ENCODE measurements at regions not wholly inside any gene's neighbourhood (a gene's known extent, or its start where the extent isn't known, plus 50 kb on each side); places are given as distances from the start of the nearest gene placed in this dataset.

GRCh38 chr9:130755377-130756007 lies 61.9 kb downstream of the EXOSC2 start:
- no peak for DNase-seq (ENCODE audit: low spot score)

GRCh38 chr9:130756037-130756436 lies 62.5 kb downstream of the EXOSC2 start:
- no peak for DNase-seq (ENCODE audit: low spot score)

- no peak for DNase-seq (ENCODE audit: low spot score)
Observed at GRCh38 chr9:130756455-130757152, 63.0 kb downstream of the EXOSC2 start.

DNA sequence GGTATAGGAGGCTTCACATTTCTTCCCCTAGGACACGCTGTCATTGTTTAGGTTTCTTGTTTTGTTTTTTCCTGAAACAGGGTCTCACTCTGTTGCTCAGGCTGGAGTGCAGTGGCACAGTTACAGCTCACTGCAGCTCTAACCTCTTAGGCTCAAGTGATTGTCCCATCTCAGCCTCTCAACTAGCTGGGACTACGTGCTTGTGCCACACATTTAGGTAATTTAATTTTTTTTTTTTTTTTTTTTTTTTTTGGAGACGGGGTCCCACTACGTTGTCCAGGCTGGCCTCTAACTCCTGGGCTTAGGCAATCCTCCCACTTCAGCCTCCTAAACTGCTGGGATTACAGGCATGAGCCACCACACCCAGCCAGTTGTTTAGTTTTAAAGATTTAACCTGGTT lies 66.2 kb downstream of the EXOSC2 start:
- no peak for DNase-seq (ENCODE audit: low spot score)

DNA sequence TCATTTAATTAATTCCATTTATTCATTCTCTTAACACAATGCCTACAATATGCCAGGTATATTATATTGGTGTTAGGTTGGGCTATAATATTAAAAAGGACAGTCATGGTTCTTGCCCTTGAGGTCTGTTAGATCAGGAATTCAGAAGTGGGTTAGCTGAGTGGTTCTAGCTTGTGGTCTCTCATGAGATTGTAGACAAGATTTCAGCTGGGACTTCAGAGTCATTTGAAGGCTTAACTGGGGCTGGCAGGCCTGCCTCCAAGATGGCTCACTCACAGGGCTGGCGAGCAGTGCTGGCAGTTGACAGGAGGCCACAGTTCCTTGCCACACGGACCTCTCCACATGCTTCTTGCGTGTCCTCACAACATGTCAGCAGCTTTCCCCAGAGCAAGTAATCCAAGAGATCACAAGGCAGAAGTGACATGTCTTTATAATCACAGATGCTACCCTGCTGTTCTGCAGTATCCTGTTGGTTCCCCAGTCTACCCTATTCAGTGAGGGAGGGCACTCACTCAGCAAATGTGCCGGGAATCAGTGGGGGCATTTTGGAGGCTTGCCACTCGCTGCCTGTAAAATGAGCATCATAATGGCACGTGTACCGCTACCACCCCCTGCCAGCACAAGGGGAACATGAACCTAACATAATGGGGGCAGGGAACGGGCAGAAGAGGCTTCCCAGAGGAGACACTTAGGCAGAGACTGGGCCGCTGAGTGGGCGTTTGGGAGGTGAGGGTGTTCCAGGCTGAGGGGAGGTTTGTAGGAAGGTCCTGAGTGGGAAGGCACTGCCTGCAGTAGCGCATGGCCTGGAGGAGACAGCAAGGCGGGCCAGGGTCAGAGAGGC lies 70.0 kb downstream of the EXOSC2 start:
- DNase-seq (ENCODE audit: low spot score) = no peak

GRCh38 chr9:130765137-130766020 lies 69.7 kb upstream of the ABL1 start:
- DNase-seq (ENCODE audit: low spot score) = no peak

DNA sequence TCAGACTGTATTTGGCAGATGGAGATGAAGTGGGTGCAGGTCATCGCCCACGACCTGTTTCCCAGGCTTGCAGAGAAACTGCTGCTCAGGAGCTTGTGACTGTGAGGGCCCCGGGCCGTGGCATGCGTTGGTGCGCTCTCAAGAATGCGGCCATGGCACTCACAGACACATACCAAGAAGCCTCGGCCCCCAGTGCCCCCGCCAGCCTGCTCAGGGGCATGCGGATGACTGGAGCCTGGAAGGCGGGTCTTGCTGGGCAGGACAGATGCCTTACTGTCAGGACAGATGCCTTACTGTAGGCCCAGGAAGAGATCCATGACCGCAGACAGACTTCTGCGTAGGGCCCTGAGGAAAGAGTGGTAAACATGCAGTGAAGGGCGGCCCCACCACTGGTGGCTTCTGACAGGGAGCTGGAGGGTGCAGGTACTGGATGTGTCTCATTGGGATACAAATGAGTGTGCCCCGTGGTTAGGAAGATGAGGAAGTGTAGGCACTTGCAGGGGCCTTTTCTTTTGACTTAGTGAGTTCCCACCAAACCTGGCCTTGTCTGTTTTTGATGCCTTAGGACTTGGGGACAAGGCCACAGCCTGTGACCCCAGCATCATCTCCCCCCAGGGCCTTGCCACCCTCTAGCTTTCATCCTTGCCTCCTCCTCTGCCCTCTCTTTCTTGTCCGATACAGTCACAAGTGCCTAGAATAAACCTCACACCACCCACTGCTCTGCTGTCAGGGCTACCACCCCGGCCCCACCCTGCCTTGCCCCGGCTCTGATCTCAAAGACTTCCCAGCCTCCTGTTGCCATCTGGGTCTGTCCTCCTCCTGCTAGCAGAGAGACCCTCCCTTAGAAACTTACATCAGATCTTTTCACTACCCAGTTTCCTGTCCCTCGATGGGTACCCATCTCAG lies 68.8 kb upstream of the ABL1 start:
- DNase-seq (ENCODE audit: low spot score) = no peak

DNA sequence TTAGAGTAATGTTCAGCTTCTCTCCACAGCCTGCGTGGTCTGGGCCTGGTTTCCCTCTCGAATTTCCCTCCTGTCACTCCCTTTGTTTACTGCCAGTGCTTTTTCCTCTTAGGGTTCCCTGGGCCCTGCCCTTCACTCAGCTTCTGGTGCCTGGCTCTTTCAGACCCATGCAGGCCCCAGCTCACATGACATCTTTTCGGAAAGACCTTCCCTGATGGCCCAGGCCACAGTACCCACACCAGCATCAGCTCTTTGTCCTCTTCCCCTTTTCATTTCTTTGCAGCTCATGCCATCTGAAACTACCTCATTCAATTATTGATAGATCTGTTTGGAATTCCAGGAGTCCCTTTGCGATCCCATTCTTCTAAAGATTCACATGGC lies 68.1 kb upstream of the ABL1 start:
- DNase-seq (ENCODE audit: low spot score) = no peak

- DNase-seq (ENCODE audit: low spot score) = no peak
Observed at GRCh38 chr9:130768265-130768664, 66.8 kb upstream of the ABL1 start.

DNA sequence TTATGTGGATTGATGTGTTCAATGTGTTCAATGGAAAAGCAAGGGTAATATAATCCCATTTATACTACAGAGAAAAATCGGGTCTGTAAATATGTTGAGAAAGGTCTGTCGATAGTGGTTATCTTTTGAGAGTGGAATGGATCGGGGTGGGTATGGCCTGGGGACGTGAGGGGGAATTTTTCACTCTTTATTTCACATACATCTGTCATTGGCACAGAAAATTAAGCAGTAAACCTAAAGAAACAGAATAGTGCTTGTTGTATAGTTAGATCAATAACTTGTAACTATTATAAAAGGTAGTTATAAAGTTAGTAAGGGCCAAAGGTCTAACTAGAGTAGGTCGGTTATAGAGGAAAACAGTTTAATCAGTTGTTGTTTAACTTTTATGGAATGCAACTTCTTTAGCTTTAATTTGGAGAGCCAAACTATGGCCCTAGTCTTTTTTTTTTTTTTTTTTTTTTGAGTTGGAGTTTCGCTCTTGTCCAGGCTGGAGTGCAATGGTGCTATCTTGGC lies 66.1 kb upstream of the ABL1 start:
- DNase-seq (ENCODE audit: low spot score) = no peak

DNA sequence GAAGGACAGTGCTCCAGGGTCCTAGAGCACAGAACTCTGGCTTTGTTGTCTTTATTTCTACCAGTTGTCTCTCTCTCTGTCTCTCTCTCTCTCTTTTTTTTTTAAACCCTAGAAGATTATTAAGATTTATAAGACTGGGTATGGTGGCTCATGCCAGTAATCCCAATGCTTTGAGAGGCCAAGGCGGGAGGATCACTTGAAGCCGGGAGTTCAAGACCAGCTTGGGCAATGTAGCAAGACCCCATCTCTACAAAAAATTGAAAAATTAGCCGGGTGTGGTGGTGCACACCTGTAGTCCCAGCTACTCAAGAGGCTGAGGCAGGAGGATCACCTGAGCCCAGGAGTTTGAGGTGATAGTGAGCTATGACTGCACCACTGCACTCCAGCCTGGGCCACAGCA lies 65.0 kb upstream of the ABL1 start:
- DNase-seq (ENCODE audit: low spot score) = no peak

- DNase-seq (ENCODE audit: low spot score) = peak; percentile 68
Observed at GRCh38 chr9:130770679-130771442, 64.2 kb upstream of the ABL1 start.

DNA sequence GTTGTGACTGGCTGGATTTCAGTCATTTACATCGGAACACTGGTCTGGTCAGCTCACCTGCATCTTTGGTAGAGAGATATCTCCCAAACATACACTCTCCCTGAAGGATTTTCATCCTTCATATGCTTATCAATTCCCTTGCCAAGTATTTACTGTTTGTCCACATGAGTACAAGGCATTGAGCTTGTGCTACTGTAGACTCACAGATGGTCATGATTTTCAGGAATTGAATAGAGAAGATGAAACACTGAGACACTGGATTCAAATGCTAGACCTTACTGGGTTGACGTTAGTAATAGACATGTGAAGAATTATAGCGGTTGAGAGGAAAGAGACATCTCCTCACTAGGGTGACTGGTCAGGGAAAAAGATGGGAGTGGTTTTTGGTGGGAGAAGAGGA lies 62.9 kb upstream of the ABL1 start:
- no peak for DNase-seq (ENCODE audit: low spot score)

DNA sequence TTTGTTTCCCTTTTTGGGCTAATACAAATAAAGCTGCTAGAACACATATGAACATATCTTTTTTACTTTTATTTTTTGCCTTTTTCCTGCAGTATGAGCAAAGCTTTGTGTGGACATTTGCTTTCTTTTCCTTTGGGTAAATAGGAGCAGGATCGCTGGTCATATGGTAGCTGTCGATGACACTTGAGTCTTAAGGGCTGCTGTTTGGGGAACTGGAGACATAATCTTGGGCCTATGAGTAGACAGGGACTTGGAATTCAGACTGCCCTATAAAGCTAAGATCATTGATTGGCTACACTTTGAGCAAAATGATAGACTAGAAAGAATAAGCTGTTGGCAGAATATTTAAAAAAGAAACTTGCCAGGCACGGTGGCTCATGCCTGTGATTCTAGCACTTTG lies 60.9 kb upstream of the ABL1 start:
- no peak for DNase-seq (ENCODE audit: low spot score)

GRCh38 chr9:130775336-130775991 lies 59.6 kb upstream of the ABL1 start:
- no peak for DNase-seq (ENCODE audit: low spot score)

GRCh38 chr9:130779153-130779855 lies 55.8 kb upstream of the ABL1 start:
- no peak for DNase-seq (ENCODE audit: low spot score)

DNA sequence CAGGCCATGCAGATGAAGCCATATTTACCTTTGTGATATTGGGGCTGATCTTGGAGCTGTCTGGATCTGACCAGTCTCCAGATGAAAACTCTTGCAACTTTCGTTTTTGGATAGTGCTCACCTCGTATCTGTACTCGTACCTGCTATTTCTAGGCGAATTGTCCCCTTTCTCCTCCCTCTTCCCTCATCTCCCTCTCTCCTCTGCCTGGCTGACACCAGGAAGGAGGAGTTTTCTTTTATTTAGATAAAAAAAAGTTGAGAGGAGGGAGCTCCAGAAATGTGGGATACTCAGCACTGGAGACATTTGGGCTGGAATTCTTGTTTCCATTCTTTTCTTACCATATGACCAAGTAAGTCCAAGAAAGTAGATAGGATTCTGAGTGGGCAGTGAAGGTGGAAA lies 54.6 kb upstream of the ABL1 start:
- no peak for DNase-seq (ENCODE audit: low spot score)

- peak; percentile 85 for DNase-seq (ENCODE audit: low spot score)
Observed at GRCh38 chr9:130780865-130781504, 54.1 kb upstream of the ABL1 start.

All from GM03348 (cell line).